Activated CD8-positive, alpha-beta memory T cell treated with anti-CD3 and anti-CD28 coated beads, Interleukin-2, amount 10 ng/mL, durations not matched to agents 7 days and 5 days (primary cell): ENCODE measurements at regions not wholly inside any gene's neighbourhood (a gene's known extent, or its start where the extent isn't known, plus 50 kb on each side); places are given as distances from the start of the nearest gene placed in this dataset.
"Not testable (repeated sequence)": the region's sequence is repeated elsewhere in the genome, so short reads cannot be mapped to it uniquely, and the experiment has no call there.

Source experiments
- ATAC-seq: fragments of 150-1000 bp; cut with Tn5 transposase; one replicate; pipeline ENCODE4 v1.10.0; 2021; ENCODE audit warnings: moderate library complexity
- CTCF ChIA-PET: fragments of 350-600 bp; sonication (Branson Sonifier 250); formaldehyde crosslinking; loops from one replicate; lab custom pipeline; 2021; ENCODE audit warnings: antibody characterized with exemption; lab: Charles Lee
- DNase-seq: peaks from one replicate; pipeline ENCODE4 v3.0.0-alpha.2; 2020
- H3K27ac Mint-ChIP-seq: one replicate; pipeline ENCODE4 v1.8.0; 2021; ENCODE audit warnings: mild to moderate bottlenecking, mixed read lengths
- H3K27me3 Mint-ChIP-seq: one replicate; pipeline ENCODE4 v1.8.0; 2021; ENCODE audit warnings: mixed read lengths
- H3K36me3 Mint-ChIP-seq: one replicate; pipeline ENCODE4 v1.8.0; 2021; ENCODE audit warnings: mild to moderate bottlenecking, mixed read lengths
- H3K4me1 Mint-ChIP-seq: one replicate; pipeline ENCODE4 v1.8.0; 2021; ENCODE audit warnings: mixed read lengths
- H3K4me3 Mint-ChIP-seq: one replicate; pipeline ENCODE4 v1.8.0; 2021; ENCODE audit warnings: mild to moderate bottlenecking, moderate library complexity, mixed read lengths
- H3K9me3 Mint-ChIP-seq: one replicate; pipeline ENCODE4 v1.8.0; 2022; ENCODE audit warnings: low read depth, mixed read lengths

DNA sequence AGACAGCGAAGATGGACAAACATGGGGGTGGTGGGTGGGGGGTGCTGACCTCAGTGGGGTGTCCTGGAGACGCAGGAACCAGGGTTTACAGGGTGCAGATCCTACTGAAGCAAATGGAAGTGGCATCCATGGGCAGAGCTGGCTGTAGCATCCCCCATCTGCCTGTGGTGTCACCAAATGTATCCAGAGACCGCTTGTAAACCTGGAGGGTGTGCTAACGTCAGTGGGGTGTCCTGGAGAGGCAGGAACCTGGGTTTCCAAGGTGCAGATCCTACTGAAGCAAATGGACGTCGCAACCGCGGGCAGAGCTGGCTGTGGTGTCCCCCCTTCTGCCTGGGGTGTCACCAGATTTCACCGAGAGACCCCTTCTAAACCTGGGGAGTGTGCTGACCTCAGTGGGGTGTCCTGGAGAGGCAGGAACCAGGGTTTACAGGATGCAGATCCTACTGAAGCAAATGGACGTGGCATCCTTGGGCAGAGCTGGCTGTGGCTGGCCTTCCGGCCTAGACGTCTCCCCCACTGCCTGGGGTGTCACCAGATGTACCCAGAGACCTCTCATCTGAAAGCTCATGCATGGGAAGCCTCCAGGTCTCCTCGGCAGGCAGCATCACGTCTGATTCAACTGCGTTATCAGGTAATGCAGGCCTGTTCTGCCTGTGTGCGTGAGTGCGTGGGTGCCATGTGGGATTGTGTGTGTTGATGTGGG, 202.4 kb downstream of the GOLGA6L6 start:
- ATAC-seq, CTCF ChIA-PET, H3K4me3 Mint-ChIP-seq: not testable (repeated sequence)

GRCh38 chr15:20338671-20339070, 202.9 kb downstream of the GOLGA6L6 start:
- ATAC-seq, DNase-seq, H3K9me3 Mint-ChIP-seq, H3K4me1 Mint-ChIP-seq, H3K27me3 Mint-ChIP-seq, H3K36me3 Mint-ChIP-seq, H3K4me3 Mint-ChIP-seq, CTCF ChIA-PET, H3K27ac Mint-ChIP-seq: not testable (repeated sequence)

More for the DNA sequence above, 202.4 kb downstream of the GOLGA6L6 start:
- H3K36me3 Mint-ChIP-seq, H3K27me3 Mint-ChIP-seq, H3K9me3 Mint-ChIP-seq, H3K27ac Mint-ChIP-seq, H3K4me1 Mint-ChIP-seq, DNase-seq: not testable (repeated sequence)

GRCh38 chr15:20337238-20337637, 204.4 kb downstream of the GOLGA6L6 start:
- ATAC-seq, H3K27me3 Mint-ChIP-seq, H3K4me1 Mint-ChIP-seq, H3K4me3 Mint-ChIP-seq, H3K27ac Mint-ChIP-seq, H3K9me3 Mint-ChIP-seq, H3K36me3 Mint-ChIP-seq, CTCF ChIA-PET, DNase-seq: not testable (repeated sequence)

DNA sequence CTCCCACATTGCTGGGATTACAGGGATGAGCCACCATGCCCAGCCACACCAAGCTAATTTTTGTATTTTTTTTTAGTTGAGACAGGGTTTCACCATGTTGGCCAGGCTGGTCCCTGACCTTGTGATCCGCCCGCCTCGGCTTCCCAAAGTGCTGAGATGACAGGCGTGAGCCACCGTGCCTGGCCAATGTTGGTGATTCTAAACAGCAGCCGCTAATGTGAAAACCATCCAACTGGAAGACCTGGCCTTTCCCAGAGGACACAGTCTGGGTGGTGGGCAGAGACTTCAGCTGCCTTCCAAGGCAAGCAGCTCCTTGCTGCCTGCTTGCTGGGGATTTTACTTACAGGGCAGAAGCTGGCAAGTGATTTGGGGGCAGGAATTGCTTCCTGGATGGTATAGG, 207.1 kb downstream of the GOLGA6L6 start:
- CTCF ChIA-PET, H3K4me1 Mint-ChIP-seq, DNase-seq, H3K27ac Mint-ChIP-seq, H3K36me3 Mint-ChIP-seq, H3K4me3 Mint-ChIP-seq, H3K9me3 Mint-ChIP-seq, H3K27me3 Mint-ChIP-seq, ATAC-seq: not testable (repeated sequence)

- H3K27me3 Mint-ChIP-seq, H3K4me3 Mint-ChIP-seq, ATAC-seq, H3K9me3 Mint-ChIP-seq, H3K27ac Mint-ChIP-seq, DNase-seq, H3K4me1 Mint-ChIP-seq, H3K36me3 Mint-ChIP-seq, CTCF ChIA-PET: not testable (repeated sequence)
These were observed 215.8 kb downstream of the GOLGA6L6 start for GRCh38 chr15:20325751-20326150.

GRCh38 chr15:20317132-20317531, 224.5 kb downstream of the GOLGA6L6 start:
- ATAC-seq, H3K36me3 Mint-ChIP-seq, H3K4me3 Mint-ChIP-seq, DNase-seq, CTCF ChIA-PET, H3K27me3 Mint-ChIP-seq, H3K27ac Mint-ChIP-seq, H3K9me3 Mint-ChIP-seq, H3K4me1 Mint-ChIP-seq: not testable (repeated sequence)

DNA sequence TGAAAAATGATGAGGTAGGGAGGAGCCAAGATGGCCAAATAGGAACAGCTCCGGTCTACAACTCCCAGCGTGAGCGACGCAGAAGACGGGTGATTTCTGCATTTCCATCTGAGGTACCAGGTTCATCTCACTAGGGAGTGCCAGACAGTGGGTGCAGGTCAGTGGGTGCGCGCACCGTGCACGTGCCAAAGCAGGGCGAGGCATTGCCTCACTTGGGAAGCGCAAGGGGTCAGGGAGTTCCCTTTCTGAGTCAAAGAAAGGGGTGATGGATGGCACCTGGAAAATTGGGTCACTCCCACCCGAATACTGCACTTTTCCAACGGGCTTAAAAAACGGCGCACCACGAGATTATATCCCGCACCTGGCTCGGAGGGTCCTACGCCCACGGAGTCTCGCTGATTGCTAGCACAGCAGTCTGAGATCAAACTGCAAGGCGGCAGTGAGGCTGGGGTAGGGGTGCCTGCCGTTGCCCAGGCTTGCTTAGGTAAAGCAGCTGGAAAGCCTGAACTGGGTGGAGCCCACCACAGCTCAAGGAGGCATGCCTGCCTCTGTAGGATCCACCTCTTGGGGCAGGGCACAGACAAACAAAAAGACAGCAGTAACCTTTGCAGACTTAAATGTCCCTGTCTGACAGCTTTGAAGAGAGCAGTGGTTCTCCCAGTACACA, 230.5 kb downstream of the GOLGA6L6 start:
- H3K27me3 Mint-ChIP-seq, H3K27ac Mint-ChIP-seq, H3K36me3 Mint-ChIP-seq, H3K9me3 Mint-ChIP-seq, CTCF ChIA-PET, H3K4me1 Mint-ChIP-seq, H3K4me3 Mint-ChIP-seq, DNase-seq, ATAC-seq: not testable (repeated sequence)

DNA sequence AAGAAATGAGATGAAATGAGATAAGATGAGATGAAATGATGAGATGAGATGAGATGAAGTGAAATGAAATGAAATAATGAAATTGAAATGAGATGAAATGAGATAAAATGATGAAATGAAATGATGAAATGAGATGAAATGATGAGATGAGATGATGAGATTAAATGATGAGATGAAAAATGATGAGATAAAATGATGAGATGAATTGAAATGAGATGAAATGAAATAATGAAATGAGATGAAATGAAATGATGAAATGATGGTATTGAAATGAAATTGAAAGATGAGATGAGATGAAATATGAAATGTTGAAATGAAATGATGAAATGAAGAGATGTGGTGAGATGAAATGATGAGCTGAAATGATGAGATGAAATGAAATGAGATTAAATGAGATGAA, 231.0 kb downstream of the GOLGA6L6 start:
- DNase-seq (no peak), ATAC-seq (no peak)
- Mint-ChIP-seq H3K9me3 (no peaks in the 10 kb centered on the region), H3K36me3 (no peaks in the 10 kb centered on the region), H3K4me3 (no peak overlapping the region), H3K4me1 (no peaks in the 10 kb centered on the region), H3K27ac (no peak overlapping the region), H3K27me3 (no peaks in the 10 kb centered on the region)
- CTCF ChIA-PET, result no interaction called here

GRCh38 chr15:20309966-20310365, 231.6 kb downstream of the GOLGA6L6 start:
- DNase-seq, CTCF ChIA-PET, H3K27me3 Mint-ChIP-seq, H3K4me1 Mint-ChIP-seq, H3K4me3 Mint-ChIP-seq, H3K9me3 Mint-ChIP-seq, ATAC-seq, H3K27ac Mint-ChIP-seq, H3K36me3 Mint-ChIP-seq: not testable (repeated sequence)

DNA sequence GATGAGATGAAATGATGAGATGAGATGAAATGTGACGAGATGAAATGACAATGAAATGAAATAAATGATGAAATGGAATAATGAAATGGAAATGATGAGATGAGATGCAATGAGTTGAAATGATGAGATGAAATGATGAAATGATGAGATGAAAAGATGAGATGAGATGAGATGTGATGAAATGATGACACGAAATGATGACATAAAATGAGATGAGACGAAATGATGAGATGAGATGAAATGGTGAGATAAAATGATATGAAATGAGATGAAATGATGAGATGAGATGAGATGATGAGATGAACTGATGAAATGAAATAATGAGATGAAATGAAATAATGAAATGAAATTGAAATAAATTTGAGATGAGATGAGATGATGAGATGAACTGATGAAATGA, 232.2 kb downstream of the GOLGA6L6 start:
- H3K36me3 Mint-ChIP-seq, H3K27ac Mint-ChIP-seq, H3K4me1 Mint-ChIP-seq, CTCF ChIA-PET, ATAC-seq, H3K4me3 Mint-ChIP-seq, H3K9me3 Mint-ChIP-seq, H3K27me3 Mint-ChIP-seq, DNase-seq: not testable (repeated sequence)

DNA sequence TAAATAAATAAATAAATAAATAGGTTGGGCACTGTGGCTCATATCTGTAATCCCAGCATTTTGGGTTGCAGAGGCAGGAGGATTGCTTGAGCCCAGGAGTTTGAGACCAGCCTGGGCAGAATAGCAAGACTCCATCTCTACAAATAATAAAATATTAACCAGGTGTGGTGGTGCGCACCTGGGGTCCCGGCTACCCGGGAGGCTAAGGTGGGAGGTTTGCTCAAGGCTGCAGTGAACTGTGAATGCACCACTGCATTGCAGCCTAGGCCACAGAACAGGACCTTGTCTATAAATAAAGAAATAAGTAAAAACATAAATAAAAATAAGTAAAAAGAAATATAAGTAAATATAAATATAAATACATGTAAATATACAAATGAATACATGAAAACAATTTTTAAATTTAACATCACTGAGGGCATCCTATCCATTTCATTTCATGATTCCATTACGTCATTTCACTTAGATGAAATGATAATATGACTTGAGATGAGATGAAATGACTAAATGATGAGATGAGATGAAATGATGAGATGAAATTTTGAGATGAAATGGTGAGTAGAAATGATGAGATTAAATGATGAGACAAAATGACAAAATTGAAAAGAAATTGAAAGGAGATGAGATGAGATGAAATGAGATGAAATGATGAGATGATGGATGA, 233.4 kb downstream of the GOLGA6L6 start:
- H3K27ac Mint-ChIP-seq, H3K36me3 Mint-ChIP-seq, CTCF ChIA-PET, H3K4me3 Mint-ChIP-seq, H3K27me3 Mint-ChIP-seq, ATAC-seq, H3K4me1 Mint-ChIP-seq, H3K9me3 Mint-ChIP-seq, DNase-seq: not testable (repeated sequence)

- ATAC-seq, H3K27me3 Mint-ChIP-seq, H3K4me3 Mint-ChIP-seq, CTCF ChIA-PET, H3K27ac Mint-ChIP-seq, H3K9me3 Mint-ChIP-seq, DNase-seq, H3K36me3 Mint-ChIP-seq, H3K4me1 Mint-ChIP-seq: not testable (repeated sequence)
These were observed 234.5 kb downstream of the GOLGA6L6 start for GRCh38 chr15:20307137-20307536.

GRCh38 chr15:20306497-20307106, 235.0 kb downstream of the GOLGA6L6 start:
- H3K4me3 Mint-ChIP-seq, H3K36me3 Mint-ChIP-seq, H3K4me1 Mint-ChIP-seq, H3K27ac Mint-ChIP-seq, ATAC-seq, H3K27me3 Mint-ChIP-seq, CTCF ChIA-PET, H3K9me3 Mint-ChIP-seq: not testable (repeated sequence)
- DNase-seq, result peak; percentile 35

DNA sequence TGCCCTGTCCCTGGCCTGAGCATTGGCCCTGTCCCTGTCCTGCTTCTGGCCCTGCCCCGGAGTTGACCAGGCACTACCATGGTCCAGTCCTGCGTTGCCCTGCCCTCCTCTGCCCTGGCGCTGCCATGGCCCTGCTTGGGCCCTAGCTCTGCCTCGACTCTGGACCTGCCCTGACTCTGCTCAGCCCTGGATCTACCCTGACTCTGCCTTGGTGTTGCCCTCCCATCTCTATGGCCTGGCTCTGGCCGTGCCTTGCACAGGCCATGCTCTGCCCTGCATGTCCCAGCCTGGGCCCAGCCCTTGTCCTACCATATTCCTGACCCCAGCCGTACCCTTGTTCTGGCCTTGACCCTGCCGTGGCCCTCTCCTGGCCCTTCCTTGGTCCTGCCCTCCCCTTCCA, 235.7 kb downstream of the GOLGA6L6 start:
- H3K9me3 Mint-ChIP-seq, DNase-seq, H3K36me3 Mint-ChIP-seq, H3K27me3 Mint-ChIP-seq, ATAC-seq, CTCF ChIA-PET, H3K4me3 Mint-ChIP-seq, H3K27ac Mint-ChIP-seq, H3K4me1 Mint-ChIP-seq: not testable (repeated sequence)
